GM19324 (cell line): ENCODE measurements at regions not wholly inside any gene's neighbourhood (a gene's known extent, or its start where the extent isn't known, plus 50 kb on each side); places are given as distances from the start of the nearest gene placed in this dataset.
"Not testable (repeated sequence)": the region's sequence is repeated elsewhere in the genome, so short reads cannot be mapped to it uniquely, and the experiment has no call there.

Experiments
- ATAC-seq: cut with Tn5 transposase; IDR thresholded peaks from one replicate; pipeline ENCODE4 v1.9.1; 2021; ENCODE audit warnings: mild to moderate bottlenecking, moderate library complexity; ENCODE audit not compliant: unreplicated experiment, low FRiP score

GRCh38 chr10:109809954-109810353 is 113.4 kb downstream of the XPNPEP1 start:
- ATAC-seq, result not testable (repeated sequence)

- not testable (repeated sequence) for ATAC-seq
These were observed 122.1 kb downstream of the XPNPEP1 start for GRCh38 chr10:109801191-109801590.

GRCh38 chr10:109790647-109791046 is 132.7 kb downstream of the XPNPEP1 start:
- no peak for ATAC-seq

- no peak for ATAC-seq
These were observed 139.1 kb downstream of the XPNPEP1 start for GRCh38 chr10:109784236-109784635.

- ATAC-seq, result no peak
These were observed 140.0 kb downstream of the XPNPEP1 start for GRCh38 chr10:109783286-109783685.

GRCh38 chr10:109780997-109781396 is 142.3 kb downstream of the XPNPEP1 start:
- ATAC-seq, result no peak

GRCh38 chr10:109778993-109779392 is 144.3 kb downstream of the XPNPEP1 start:
- ATAC-seq, result no peak

- no peak for ATAC-seq
These were observed 149.2 kb downstream of the XPNPEP1 start for GRCh38 chr10:109774121-109774440.

GRCh38 chr10:109773288-109774120 is 149.8 kb downstream of the XPNPEP1 start:
- ATAC-seq, result no peak

GRCh38 chr10:109770663-109771062 is 152.6 kb downstream of the XPNPEP1 start:
- no peak for ATAC-seq

GRCh38 chr10:109769966-109770365 is 153.3 kb downstream of the XPNPEP1 start:
- ATAC-seq, result no peak

GRCh38 chr10:109765838-109766237 is 157.5 kb downstream of the XPNPEP1 start:
- ATAC-seq, result no peak

GRCh38 chr10:109762555-109762954 is 160.8 kb downstream of the XPNPEP1 start:
- no peak for ATAC-seq

GRCh38 chr10:109757670-109758069 is 165.6 kb downstream of the XPNPEP1 start:
- not testable (repeated sequence) for ATAC-seq

GRCh38 chr10:109746861-109747260 is 176.4 kb downstream of the XPNPEP1 start:
- no peak for ATAC-seq

GRCh38 chr10:109744020-109744419 is 179.3 kb downstream of the XPNPEP1 start:
- no peak for ATAC-seq

- no peak for ATAC-seq
These were observed 179.7 kb downstream of the XPNPEP1 start for GRCh38 chr10:109743574-109743973.

- no peak for ATAC-seq
These were observed 180.2 kb downstream of the XPNPEP1 start for GRCh38 chr10:109743146-109743545.

- no peak for ATAC-seq
These were observed 181.6 kb downstream of the XPNPEP1 start for GRCh38 chr10:109741712-109742111.

- no peak for ATAC-seq
These were observed 182.9 kb downstream of the XPNPEP1 start for GRCh38 chr10:109740436-109740835.

- ATAC-seq, result no peak
These were observed 185.7 kb downstream of the XPNPEP1 start for GRCh38 chr10:109737626-109738025.

- ATAC-seq, result no peak
These were observed 186.3 kb downstream of the XPNPEP1 start for GRCh38 chr10:109737009-109737408.
